Neural progenitor cell (in vitro differentiated cells): ENCODE measurements at regions not wholly inside any gene's neighbourhood (a gene's known extent, or its start where the extent isn't known, plus 50 kb on each side); places are given as distances from the start of the nearest gene placed in this dataset.

Experiments used
- DNase-seq: peaks from one replicate; pipeline ENCODE4 v3.0.0-alpha.2; 2016; ENCODE audit warnings: low spot score
- H2AFZ ChIP-seq: fragments of 200-600 bp; sonication (generic); replicated peaks from 2 replicates; pipeline ENCODE4 v1.6.1; 2016; ENCODE audit warnings: antibody characterized with exemption
- H3F3A ChIP-seq: fragments of 200-600 bp; sonication (generic); 2 replicates; pipeline ENCODE4 v1.6.1; 2016; ENCODE audit warnings: antibody characterized with exemption, low read depth
- H3K27ac ChIP-seq: fragments of 200-600 bp; sonication (generic); 2 replicates; pipeline ENCODE4 v1.5.1; 2016; ENCODE audit warnings: mild to moderate bottlenecking
- H3K27me3 ChIP-seq: fragments of 200-600 bp; sonication (generic); 2 replicates; pipeline ENCODE4 v1.6.1; 2016; ENCODE audit warnings: mild to moderate bottlenecking, moderate library complexity
- H3K36me3 ChIP-seq: fragments of 200-600 bp; sonication (generic); 2 replicates; pipeline ENCODE4 v1.5.1; 2016
- H3K4me1 ChIP-seq: fragments of 200-600 bp; sonication (generic); 2 replicates; pipeline ENCODE4 v1.6.1; 2016; ENCODE audit warnings: mixed run types
- H3K4me2 ChIP-seq: fragments of 200-600 bp; sonication (generic); 2 replicates; pipeline ENCODE4 v1.6.1; 2016
- H3K4me3 ChIP-seq: fragments of 200-600 bp; sonication (generic); 2 replicates; pipeline ENCODE4 v1.5.1; 2016
- H3K79me2 ChIP-seq: fragments of 200-600 bp; sonication (generic); 2 replicates; pipeline ENCODE4 v1.6.1; 2016; ENCODE audit warnings: low read depth
- H3K9ac ChIP-seq: fragments of 200-600 bp; sonication (generic); 2 replicates; pipeline ENCODE4 v1.6.1; 2016
- H3K9me3 ChIP-seq: fragments of 200-600 bp; sonication (generic); 2 replicates; pipeline ENCODE4 v1.5.1; 2016; ENCODE audit warnings: low read depth
- H4K20me1 ChIP-seq: fragments of 200-600 bp; sonication (generic); 2 replicates; pipeline ENCODE4 v1.6.1; 2016; ENCODE audit warnings: low read depth
- H3K27ac Mint-ChIP-seq: 3 replicates; pipeline ENCODE4 v1.8.0; 2021; ENCODE audit warnings: mixed read lengths
- H3K27me3 Mint-ChIP-seq: 2 replicates; pipeline ENCODE4 v1.8.0; 2022; ENCODE audit warnings: low read depth, mild to moderate bottlenecking, inconsistent platforms, moderate library complexity, mixed read lengths; ENCODE audit not compliant: insufficient read depth
- H3K36me3 Mint-ChIP-seq: 3 replicates; pipeline ENCODE4 v1.8.0; 2021; ENCODE audit warnings: mixed read lengths
- H3K4me1 Mint-ChIP-seq: 3 replicates; pipeline ENCODE4 v1.8.0; 2021; ENCODE audit warnings: mixed read lengths
- H3K4me3 Mint-ChIP-seq: 3 replicates; pipeline ENCODE4 v1.8.0; 2021; ENCODE audit warnings: mild to moderate bottlenecking, moderate library complexity, mixed read lengths
- H3K9me3 Mint-ChIP-seq: 3 replicates; pipeline ENCODE4 v1.8.0; 2020; ENCODE audit warnings: mixed read lengths
- TF ChIP-seq, protein P1 (sequence below): fragments of 200-600 bp; sonication (generic); IDR thresholded peaks from 2 replicates; pipeline ENCODE4 v1.5.1; 2017; ENCODE audit warnings: antibody characterized with exemption, mild to moderate bottlenecking

- Histone ChIP-seq H3K36me3 (no peaks in the 10 kb centered on the region), H2AFZ (no peak overlapping the region), H3K27me3 (peaks cover 7% of the 10 kb centered on the region), H3K4me3 (no peak overlapping the region), H3F3A (no peaks in the 10 kb centered on the region), H3K4me1 (no peaks in the 10 kb centered on the region), H3K9ac (no peak overlapping the region), H3K79me2 (no peaks in the 10 kb centered on the region), H3K4me2 (no peak overlapping the region), H3K9me3 (no peaks in the 10 kb centered on the region), H3K27ac (no peak overlapping the region), H4K20me1 (no peaks in the 10 kb centered on the region)
- Mint-ChIP-seq H3K27me3 (peaks cover 4% of the 10 kb centered on the region), H3K4me1 (peaks cover 7% of the 10 kb centered on the region), H3K4me3 (no peak overlapping the region), H3K27ac (no peak overlapping the region), H3K36me3 (no peaks in the 10 kb centered on the region), H3K9me3 (no peaks in the 10 kb centered on the region)
- TF ChIP-seq, protein P1, sequence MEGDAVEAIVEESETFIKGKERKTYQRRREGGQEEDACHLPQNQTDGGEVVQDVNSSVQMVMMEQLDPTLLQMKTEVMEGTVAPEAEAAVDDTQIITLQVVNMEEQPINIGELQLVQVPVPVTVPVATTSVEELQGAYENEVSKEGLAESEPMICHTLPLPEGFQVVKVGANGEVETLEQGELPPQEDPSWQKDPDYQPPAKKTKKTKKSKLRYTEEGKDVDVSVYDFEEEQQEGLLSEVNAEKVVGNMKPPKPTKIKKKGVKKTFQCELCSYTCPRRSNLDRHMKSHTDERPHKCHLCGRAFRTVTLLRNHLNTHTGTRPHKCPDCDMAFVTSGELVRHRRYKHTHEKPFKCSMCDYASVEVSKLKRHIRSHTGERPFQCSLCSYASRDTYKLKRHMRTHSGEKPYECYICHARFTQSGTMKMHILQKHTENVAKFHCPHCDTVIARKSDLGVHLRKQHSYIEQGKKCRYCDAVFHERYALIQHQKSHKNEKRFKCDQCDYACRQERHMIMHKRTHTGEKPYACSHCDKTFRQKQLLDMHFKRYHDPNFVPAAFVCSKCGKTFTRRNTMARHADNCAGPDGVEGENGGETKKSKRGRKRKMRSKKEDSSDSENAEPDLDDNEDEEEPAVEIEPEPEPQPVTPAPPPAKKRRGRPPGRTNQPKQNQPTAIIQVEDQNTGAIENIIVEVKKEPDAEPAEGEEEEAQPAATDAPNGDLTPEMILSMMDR, result no peak
- no peak for DNase-seq
Observed at GRCh38 chr9:126754436-126755316, 50.2 kb upstream of the ZBTB43 start.
